ENCODE measurements at regions not wholly inside any gene's neighbourhood (a gene's known extent, or its start where the extent isn't known, plus 50 kb on each side); places are given as distances from the start of the nearest gene placed in this dataset.

- Histone ChIP-seq H3K4me1 (ENCODE audit: control insufficient read depth, insufficient read depth, low read length, poor library complexity, severe bottlenecking) (no peaks in the 10 kb centered on the region), H3K9me3 (ENCODE audit: control insufficient read depth in 2 of 2, low read length in 2 of 2) (no peaks in the 10 kb centered on the region), H3K27me3 (ENCODE audit: control insufficient read depth, insufficient read depth, low read length) (no peaks in the 10 kb centered on the region), H3K27ac (ENCODE audit: insufficient read depth, low read length, poor library complexity, severe bottlenecking) (no peak overlapping the region), H3K4me3 (ENCODE audit: low read depth, low read length) (no peak overlapping the region), H3K36me3 (ENCODE audit: control insufficient read depth, insufficient read depth, low read length) (no peaks in the 10 kb centered on the region)
- ATAC-seq (ENCODE audit: low read depth in 2 of 2) (no peak), DNase-seq (no peak)
- Mint-ChIP-seq H3K9me3 (peaks cover 0 to 2% (median 0%) of the 10 kb centered on the region in 7 donors), H3K4me3 (no peak overlapping the region), H3K36me3 (no peaks in the 10 kb centered on the region), H3K4me1 (peaks cover 0 to 3% (median 0%) of the 10 kb centered on the region in 4 donors), H3K27me3 (peaks cover 8% of the 10 kb centered on the region), H3K27ac (no peak overlapping the region)
Measured at GRCh38 chr10:125482637-125483036, 200.3 kb downstream of the TEX36 start.

GRCh38 chr10:125482108-125482507, 200.9 kb downstream of the TEX36 start:
- peaks cover 8% of the 10 kb centered on the region for H3K27me3 Mint-ChIP-seq
- peaks cover 0 to 3% (median 0%) of the 10 kb centered on the region in 4 donors for H3K4me1 Mint-ChIP-seq
- no peak overlapping the region for H3K27ac ChIP-seq (ENCODE audit: insufficient read depth, low read length, poor library complexity, severe bottlenecking)
- H3K27ac Mint-ChIP-seq, result no peak overlapping the region
- no peaks in the 10 kb centered on the region for H3K9me3 ChIP-seq (ENCODE audit: control insufficient read depth in 2 of 2, low read length in 2 of 2)
- no peak overlapping the region for H3K4me3 Mint-ChIP-seq
- H3K4me1 ChIP-seq (ENCODE audit: control insufficient read depth, insufficient read depth, low read length, poor library complexity, severe bottlenecking), result no peaks in the 10 kb centered on the region
- no peak for DNase-seq
- ATAC-seq (ENCODE audit: low read depth in 2 of 2), result no peak
- H3K27me3 ChIP-seq (ENCODE audit: control insufficient read depth, insufficient read depth, low read length), result no peaks in the 10 kb centered on the region
- H3K36me3 ChIP-seq (ENCODE audit: control insufficient read depth, insufficient read depth, low read length), result no peaks in the 10 kb centered on the region
- H3K4me3 ChIP-seq (ENCODE audit: low read depth, low read length), result no peak overlapping the region
- peaks cover 0 to 2% (median 0%) of the 10 kb centered on the region in 7 donors for H3K9me3 Mint-ChIP-seq
- H3K36me3 Mint-ChIP-seq, result no peaks in the 10 kb centered on the region

GRCh38 chr10:125479059-125479458, 203.9 kb downstream of the TEX36 start:
- no peaks in the 10 kb centered on the region for H3K9me3 ChIP-seq (ENCODE audit: control insufficient read depth in 2 of 2, low read length in 2 of 2)
- H3K27ac Mint-ChIP-seq, result no peak overlapping the region

GRCh38 chr10:125475815-125476214, 207.1 kb downstream of the TEX36 start:
- peaks cover 0 to 2% (median 0%) of the 10 kb centered on the region in 4 donors for H3K4me1 Mint-ChIP-seq
- H3K27ac Mint-ChIP-seq, result no peak overlapping the region
- H3K27me3 ChIP-seq (ENCODE audit: control insufficient read depth, insufficient read depth, low read length), result no peaks in the 10 kb centered on the region
- no peak overlapping the region for H3K27ac ChIP-seq (ENCODE audit: insufficient read depth, low read length, poor library complexity, severe bottlenecking)
- no peak overlapping the region for H3K4me3 ChIP-seq (ENCODE audit: low read depth, low read length)
- H3K9me3 Mint-ChIP-seq, result peaks cover 0 to 2% (median 0%) of the 10 kb centered on the region in 7 donors
- H3K27me3 Mint-ChIP-seq, result no peaks in the 10 kb centered on the region
- H3K4me1 ChIP-seq (ENCODE audit: control insufficient read depth, insufficient read depth, low read length, poor library complexity, severe bottlenecking), result no peaks in the 10 kb centered on the region
- DNase-seq (no peak), ATAC-seq (ENCODE audit: low read depth in 2 of 2) (no peak)
- H3K36me3 Mint-ChIP-seq, result no peaks in the 10 kb centered on the region
- H3K36me3 ChIP-seq (ENCODE audit: control insufficient read depth, insufficient read depth, low read length), result no peaks in the 10 kb centered on the region
- H3K4me3 Mint-ChIP-seq, result no peak overlapping the region
- no peaks in the 10 kb centered on the region for H3K9me3 ChIP-seq (ENCODE audit: control insufficient read depth in 2 of 2, low read length in 2 of 2)

More at GRCh38 chr10:125479059-125479458, 203.9 kb downstream of the TEX36 start:
- no peak overlapping the region for H3K27ac ChIP-seq (ENCODE audit: insufficient read depth, low read length, poor library complexity, severe bottlenecking)
- H3K9me3 Mint-ChIP-seq, result peaks cover 0 to 2% (median 0%) of the 10 kb centered on the region in 7 donors
- H3K27me3 ChIP-seq (ENCODE audit: control insufficient read depth, insufficient read depth, low read length), result no peaks in the 10 kb centered on the region
- H3K36me3 Mint-ChIP-seq, result no peaks in the 10 kb centered on the region
- H3K4me3 ChIP-seq (ENCODE audit: low read depth, low read length), result no peak overlapping the region
- H3K4me1 Mint-ChIP-seq, result peaks cover 0 to 3% (median 0%) of the 10 kb centered on the region in 4 donors
- no peak overlapping the region for H3K4me3 Mint-ChIP-seq
- no peak for DNase-seq
- ATAC-seq (ENCODE audit: low read depth in 2 of 2), result no peak
- H3K36me3 ChIP-seq (ENCODE audit: control insufficient read depth, insufficient read depth, low read length), result no peaks in the 10 kb centered on the region
- no peaks in the 10 kb centered on the region for H3K4me1 ChIP-seq (ENCODE audit: control insufficient read depth, insufficient read depth, low read length, poor library complexity, severe bottlenecking)
- peaks cover 8% of the 10 kb centered on the region for H3K27me3 Mint-ChIP-seq

- Mint-ChIP-seq H3K27ac (no peak overlapping the region), H3K9me3 (peaks cover 0 to 2% (median 0%) of the 10 kb centered on the region in 7 donors), H3K4me1 (peaks cover 0 to 2% (median 0%) of the 10 kb centered on the region in 4 donors), H3K27me3 (no peaks in the 10 kb centered on the region), H3K4me3 (no peak overlapping the region), H3K36me3 (no peaks in the 10 kb centered on the region)
- Histone ChIP-seq H3K27me3 (ENCODE audit: control insufficient read depth, insufficient read depth, low read length) (no peaks in the 10 kb centered on the region), H3K36me3 (ENCODE audit: control insufficient read depth, insufficient read depth, low read length) (no peaks in the 10 kb centered on the region), H3K4me1 (ENCODE audit: control insufficient read depth, insufficient read depth, low read length, poor library complexity, severe bottlenecking) (no peaks in the 10 kb centered on the region), H3K27ac (ENCODE audit: insufficient read depth, low read length, poor library complexity, severe bottlenecking) (no peak overlapping the region), H3K4me3 (ENCODE audit: low read depth, low read length) (no peak overlapping the region), H3K9me3 (ENCODE audit: control insufficient read depth in 2 of 2, low read length in 2 of 2) (no peaks in the 10 kb centered on the region)
- DNase-seq, result no peak
- ATAC-seq (ENCODE audit: low read depth in 2 of 2), result no peak
Measured at GRCh38 chr10:125473143-125473793, 209.7 kb downstream of the TEX36 start.

GRCh38 chr10:125472010-125472607, 210.9 kb downstream of the TEX36 start:
- no peak overlapping the region for H3K27ac Mint-ChIP-seq
- peaks cover 0 to 2% (median 0%) of the 10 kb centered on the region in 7 donors for H3K9me3 Mint-ChIP-seq
- Histone ChIP-seq H3K36me3 (ENCODE audit: control insufficient read depth, insufficient read depth, low read length) (no peaks in the 10 kb centered on the region), H3K4me3 (ENCODE audit: low read depth, low read length) (no peak overlapping the region), H3K27ac (ENCODE audit: insufficient read depth, low read length, poor library complexity, severe bottlenecking) (no peak overlapping the region), H3K4me1 (ENCODE audit: control insufficient read depth, insufficient read depth, low read length, poor library complexity, severe bottlenecking) (no peaks in the 10 kb centered on the region), H3K9me3 (ENCODE audit: control insufficient read depth in 2 of 2, low read length in 2 of 2) (no peaks in the 10 kb centered on the region), H3K27me3 (ENCODE audit: control insufficient read depth, insufficient read depth, low read length) (no peaks in the 10 kb centered on the region)
- H3K4me3 Mint-ChIP-seq, result no peak overlapping the region
- H3K4me1 Mint-ChIP-seq, result peaks cover 0 to 2% (median 0%) of the 10 kb centered on the region in 4 donors
- DNase-seq, result no peak
- no peak for ATAC-seq (ENCODE audit: low read depth in 2 of 2)
- H3K27me3 Mint-ChIP-seq, result no peaks in the 10 kb centered on the region
- no peaks in the 10 kb centered on the region for H3K36me3 Mint-ChIP-seq

- Histone ChIP-seq H3K9me3 (ENCODE audit: control insufficient read depth in 2 of 2, low read length in 2 of 2) (no peaks in the 10 kb centered on the region), H3K4me1 (ENCODE audit: control insufficient read depth, insufficient read depth, low read length, poor library complexity, severe bottlenecking) (no peaks in the 10 kb centered on the region), H3K4me3 (ENCODE audit: low read depth, low read length) (no peak overlapping the region), H3K36me3 (ENCODE audit: control insufficient read depth, insufficient read depth, low read length) (no peaks in the 10 kb centered on the region), H3K27me3 (ENCODE audit: control insufficient read depth, insufficient read depth, low read length) (no peaks in the 10 kb centered on the region), H3K27ac (ENCODE audit: insufficient read depth, low read length, poor library complexity, severe bottlenecking) (no peak overlapping the region)
- H3K4me1 Mint-ChIP-seq, result peaks cover 0 to 1% (median 0%) of the 10 kb centered on the region in 4 donors
- no peak overlapping the region for H3K4me3 Mint-ChIP-seq
- H3K27ac Mint-ChIP-seq, result no peak overlapping the region
- H3K27me3 Mint-ChIP-seq, result no peaks in the 10 kb centered on the region
- DNase-seq (no peak), ATAC-seq (ENCODE audit: low read depth in 2 of 2) (no peak)
- peaks cover 0 to 2% (median 0%) of the 10 kb centered on the region in 7 donors for H3K9me3 Mint-ChIP-seq
- no peaks in the 10 kb centered on the region for H3K36me3 Mint-ChIP-seq
Measured at GRCh38 chr10:125468278-125468677, 214.7 kb downstream of the TEX36 start.

- Histone ChIP-seq H3K36me3 (ENCODE audit: control insufficient read depth, insufficient read depth, low read length) (no peaks in the 10 kb centered on the region), H3K9me3 (ENCODE audit: control insufficient read depth in 2 of 2, low read length in 2 of 2) (no peaks in the 10 kb centered on the region), H3K27ac (ENCODE audit: insufficient read depth, low read length, poor library complexity, severe bottlenecking) (no peak overlapping the region), H3K27me3 (ENCODE audit: control insufficient read depth, insufficient read depth, low read length) (no peaks in the 10 kb centered on the region), H3K4me1 (ENCODE audit: control insufficient read depth, insufficient read depth, low read length, poor library complexity, severe bottlenecking) (no peaks in the 10 kb centered on the region), H3K4me3 (ENCODE audit: low read depth, low read length) (no peak overlapping the region)
- ATAC-seq (ENCODE audit: low read depth in 2 of 2) (no peak), DNase-seq (no peak)
- no peak overlapping the region for H3K27ac Mint-ChIP-seq
- H3K4me1 Mint-ChIP-seq, result no peaks in the 10 kb centered on the region
- H3K9me3 Mint-ChIP-seq, result peaks cover 0 to 2% (median 0%) of the 10 kb centered on the region in 7 donors
- no peaks in the 10 kb centered on the region for H3K27me3 Mint-ChIP-seq
- no peaks in the 10 kb centered on the region for H3K36me3 Mint-ChIP-seq
- H3K4me3 Mint-ChIP-seq, result no peak overlapping the region
Measured at GRCh38 chr10:125466685-125467084, 216.3 kb downstream of the TEX36 start.
